Memory B cell (primary cell): ENCODE measurements at regions not wholly inside any gene's neighbourhood (a gene's known extent, or its start where the extent isn't known, plus 50 kb on each side); places are given as distances from the start of the nearest gene placed in this dataset.

ENCODE experiments used
- ATAC-seq: fragments of 150-1000 bp; cut with Tn5 transposase; 2 replicates; pipeline ENCODE4 v1.10.0; 2021; ENCODE audit warnings: low read depth, mild to moderate bottlenecking, moderate library complexity
- DNase-seq, 2 donors: peaks; one replicate each; pipeline ENCODE4 v3.0.0; 2022; ENCODE audit warnings: low spot score in 2 of 2
- H3K27ac Mint-ChIP-seq: one replicate; pipeline ENCODE4 v1.8.0; 2022; ENCODE audit warnings: mild to moderate bottlenecking, moderate library complexity, mixed read lengths
- H3K27me3 Mint-ChIP-seq: one replicate; pipeline ENCODE4 v1.8.0; 2022; ENCODE audit warnings: mixed read lengths
- H3K36me3 Mint-ChIP-seq: one replicate; pipeline ENCODE4 v1.8.0; 2022; ENCODE audit warnings: mild to moderate bottlenecking, mixed read lengths
- H3K4me1 Mint-ChIP-seq: one replicate; pipeline ENCODE4 v1.8.0; 2022; ENCODE audit warnings: mixed read lengths
- H3K4me3 Mint-ChIP-seq: one replicate; pipeline ENCODE4 v1.8.0; 2022; ENCODE audit warnings: mild to moderate bottlenecking, moderate library complexity, mixed read lengths
- H3K9me3 Mint-ChIP-seq: one replicate; pipeline ENCODE4 v1.8.0; 2022; ENCODE audit warnings: mixed read lengths

DNA sequence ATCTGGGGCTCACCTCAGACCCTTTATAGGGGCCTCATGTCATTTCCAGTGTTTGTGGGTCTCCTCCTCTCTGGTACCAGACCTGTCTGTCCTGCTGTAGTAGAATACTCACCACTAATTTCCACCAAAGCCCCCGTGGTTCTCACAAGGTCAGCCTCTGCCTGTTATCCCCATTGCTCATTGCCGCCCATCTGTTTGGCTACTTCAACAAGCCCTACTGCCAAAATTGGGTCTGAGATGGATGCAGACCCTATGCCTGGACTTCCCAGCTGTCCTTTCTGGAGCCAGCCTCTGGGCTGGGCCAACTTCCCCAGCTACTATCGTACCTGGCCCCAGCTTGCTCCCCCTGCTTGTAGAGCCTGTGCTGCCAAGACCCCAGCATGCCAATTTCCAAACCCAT, 152.1 kb upstream of the ISX start:
- peaks cover 2% of the 10 kb centered on the region for H3K9me3 Mint-ChIP-seq
- no peak for DNase-seq
- H3K4me1 Mint-ChIP-seq: no peaks in the 10 kb centered on the region
- no peak for ATAC-seq
- H3K27ac Mint-ChIP-seq: no peak overlapping the region
- H3K27me3 Mint-ChIP-seq: peaks cover 10% of the 10 kb centered on the region
- H3K4me3 Mint-ChIP-seq: no peak overlapping the region
- H3K36me3 Mint-ChIP-seq: no peaks in the 10 kb centered on the region

DNA sequence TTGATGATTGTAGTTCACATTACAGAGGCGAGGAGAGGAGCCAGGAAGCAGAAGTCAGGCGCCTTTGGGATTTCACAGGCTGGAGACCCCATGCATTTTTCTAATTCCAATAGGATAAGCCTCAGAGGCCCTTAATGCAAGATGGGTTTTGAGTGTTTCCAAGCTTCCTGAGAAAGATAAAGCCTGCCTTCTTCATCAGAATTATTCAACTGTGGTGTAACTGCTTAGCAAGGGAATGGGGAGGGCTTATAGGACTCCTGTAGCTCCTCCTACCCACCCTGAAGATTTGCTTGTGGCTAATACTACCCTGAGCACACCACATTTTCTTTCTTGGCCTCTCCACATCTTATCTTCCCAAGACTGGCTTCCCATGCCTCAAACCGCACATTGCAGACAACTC, 151.1 kb upstream of the ISX start:
- Mint-ChIP-seq H3K27ac (no peak overlapping the region), H3K4me1 (no peaks in the 10 kb centered on the region), H3K27me3 (peaks cover 8% of the 10 kb centered on the region), H3K36me3 (no peaks in the 10 kb centered on the region), H3K9me3 (peaks cover 2% of the 10 kb centered on the region), H3K4me3 (no peak overlapping the region)
- DNase-seq (no peak), ATAC-seq (no peak)

DNA sequence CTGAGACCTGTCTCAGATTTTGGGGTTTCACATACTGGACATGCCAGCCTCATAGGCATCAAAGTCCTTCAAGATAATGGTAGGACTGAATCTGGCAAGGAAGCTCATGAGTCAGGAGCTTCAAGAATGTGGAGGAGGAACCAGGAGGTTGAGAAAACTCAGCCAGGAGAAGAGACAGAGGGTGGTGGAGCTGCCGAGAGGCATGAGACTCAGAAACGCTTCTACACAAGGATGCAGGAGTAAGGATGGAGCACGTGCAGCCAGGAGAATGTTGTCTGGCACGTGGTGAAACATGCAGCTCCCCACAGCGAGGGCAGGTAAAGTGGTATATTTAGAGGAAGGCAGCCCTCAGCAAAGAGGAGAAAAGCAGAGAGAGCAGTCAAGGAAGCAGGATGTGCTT, 148.7 kb upstream of the ISX start:
- ATAC-seq (no peak), DNase-seq (no peak)
- Mint-ChIP-seq H3K27me3 (peaks cover 8% of the 10 kb centered on the region), H3K4me3 (no peak overlapping the region), H3K4me1 (no peaks in the 10 kb centered on the region), H3K27ac (no peak overlapping the region), H3K9me3 (peaks cover 4% of the 10 kb centered on the region), H3K36me3 (no peaks in the 10 kb centered on the region)

GRCh38 chr22:34931026-34931425, 134.9 kb upstream of the ISX start:
- Mint-ChIP-seq H3K9me3 (peaks cover 4% of the 10 kb centered on the region), H3K27me3 (peaks cover 1% of the 10 kb centered on the region), H3K27ac (no peak overlapping the region), H3K36me3 (no peaks in the 10 kb centered on the region), H3K4me1 (no peaks in the 10 kb centered on the region), H3K4me3 (no peak overlapping the region)
- DNase-seq (no peak), ATAC-seq (no peak)

GRCh38 chr22:34934261-34934660, 131.7 kb upstream of the ISX start:
- DNase-seq (no peak), ATAC-seq (no peak)
- peaks cover 3% of the 10 kb centered on the region for H3K27me3 Mint-ChIP-seq
- H3K36me3 Mint-ChIP-seq: no peaks in the 10 kb centered on the region
- H3K4me1 Mint-ChIP-seq: no peaks in the 10 kb centered on the region
- H3K27ac Mint-ChIP-seq: no peak overlapping the region
- no peak overlapping the region for H3K4me3 Mint-ChIP-seq
- peaks cover 4% of the 10 kb centered on the region for H3K9me3 Mint-ChIP-seq

DNA sequence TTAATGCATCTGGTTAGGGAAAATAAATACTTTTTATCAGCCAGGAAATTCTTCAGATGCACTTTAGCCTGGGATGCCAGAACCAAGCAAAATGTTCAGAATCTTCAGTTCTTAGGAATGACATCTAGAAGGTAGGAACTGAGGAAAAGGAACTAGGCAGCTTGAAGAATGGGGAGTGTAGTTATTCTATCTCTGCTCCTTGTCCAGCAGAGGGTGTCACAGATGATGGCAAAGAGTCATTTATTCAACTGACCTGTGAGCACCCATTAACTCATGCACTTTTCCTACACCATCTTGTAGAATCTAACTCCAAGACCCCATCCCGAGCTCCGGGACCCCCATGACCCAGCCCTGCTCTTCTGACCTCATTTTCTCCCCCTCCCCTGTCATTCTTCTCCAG, 122.1 kb upstream of the ISX start:
- H3K4me3 Mint-ChIP-seq: no peak overlapping the region
- no peaks in the 10 kb centered on the region for H3K4me1 Mint-ChIP-seq
- H3K9me3 Mint-ChIP-seq: no peaks in the 10 kb centered on the region
- DNase-seq: no peak
- ATAC-seq: no peak
- peaks cover 7% of the 10 kb centered on the region for H3K27me3 Mint-ChIP-seq
- H3K36me3 Mint-ChIP-seq: no peaks in the 10 kb centered on the region
- no peak overlapping the region for H3K27ac Mint-ChIP-seq

DNA sequence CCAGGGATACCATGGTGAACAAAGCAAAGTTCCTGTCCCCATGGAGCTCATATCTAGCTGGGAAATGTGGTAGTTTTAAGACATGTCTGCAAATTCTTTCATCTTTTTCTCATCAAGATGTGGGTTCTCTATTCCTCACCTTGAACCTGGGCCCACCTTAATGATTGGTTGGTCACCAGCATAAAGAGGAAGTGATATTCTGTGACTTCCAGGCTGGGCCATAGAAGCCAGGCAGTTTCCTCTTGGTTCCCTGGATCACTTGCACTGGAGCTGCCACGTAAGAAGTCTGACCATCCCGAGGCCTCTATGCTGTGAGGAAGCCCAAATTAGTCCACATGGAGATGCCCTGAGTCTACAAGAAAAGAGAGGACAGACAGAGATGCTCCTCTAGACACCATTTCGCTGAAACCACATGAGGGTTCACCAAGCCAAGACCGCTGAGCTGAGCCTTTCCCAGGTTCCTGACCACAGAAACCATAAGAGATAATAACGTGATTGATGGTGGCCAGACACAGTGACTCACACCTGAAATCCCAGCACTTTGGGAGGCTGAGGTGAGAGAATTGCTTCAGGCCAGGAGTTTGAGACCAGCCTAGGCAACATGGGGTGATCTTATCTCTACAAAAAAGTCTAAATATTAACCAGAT, 119.5 kb upstream of the ISX start:
- H3K9me3 Mint-ChIP-seq: no peaks in the 10 kb centered on the region
- H3K36me3 Mint-ChIP-seq: no peaks in the 10 kb centered on the region
- no peak overlapping the region for H3K4me3 Mint-ChIP-seq
- H3K4me1 Mint-ChIP-seq: no peaks in the 10 kb centered on the region
- H3K27ac Mint-ChIP-seq: no peak overlapping the region
- peaks cover 7% of the 10 kb centered on the region for H3K27me3 Mint-ChIP-seq
- ATAC-seq: no peak
- DNase-seq: no peak

DNA sequence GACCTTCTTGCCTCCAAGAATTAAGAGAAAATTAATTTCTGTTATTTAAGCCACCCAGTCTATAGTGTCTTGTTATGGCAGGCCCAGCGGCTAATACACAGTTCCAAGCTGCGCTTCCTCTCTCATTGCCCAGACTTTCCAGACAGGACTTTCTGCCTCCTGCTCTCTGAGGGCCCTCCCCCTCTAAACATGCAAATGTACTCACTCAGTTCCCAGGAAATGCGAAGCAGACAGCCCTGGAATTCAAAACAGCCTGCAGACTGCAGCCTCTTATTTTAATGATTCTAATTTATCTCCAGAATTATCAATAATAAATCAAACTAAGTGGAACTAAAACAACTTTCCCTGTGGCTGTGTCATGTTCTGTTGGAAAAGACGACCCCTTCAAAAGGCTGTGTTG, 115.5 kb upstream of the ISX start:
- H3K4me3 Mint-ChIP-seq: no peak overlapping the region
- H3K9me3 Mint-ChIP-seq: no peaks in the 10 kb centered on the region
- no peaks in the 10 kb centered on the region for H3K4me1 Mint-ChIP-seq
- peaks cover 8% of the 10 kb centered on the region for H3K27me3 Mint-ChIP-seq
- no peaks in the 10 kb centered on the region for H3K36me3 Mint-ChIP-seq
- no peak overlapping the region for H3K27ac Mint-ChIP-seq
- DNase-seq (no peak), ATAC-seq (no peak)

DNA sequence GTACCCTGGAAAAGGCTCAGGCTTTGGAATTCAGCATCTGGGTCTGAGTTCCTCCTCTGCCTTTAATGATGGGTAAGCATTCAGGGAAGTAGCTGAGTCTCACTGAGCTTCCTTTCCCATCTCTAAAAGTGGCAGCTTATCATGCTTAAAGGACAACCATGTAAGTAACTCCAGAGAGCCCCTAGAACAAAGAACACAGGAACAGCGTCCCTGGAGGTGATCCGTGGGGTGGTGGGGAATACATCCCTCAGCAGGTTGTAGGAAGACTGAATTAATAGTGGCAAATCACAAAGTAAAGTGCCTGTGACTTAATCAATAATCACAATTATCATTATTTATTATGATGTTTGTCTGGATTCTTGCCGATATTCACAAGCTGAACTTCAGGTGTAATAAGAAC, 114.7 kb upstream of the ISX start:
- Mint-ChIP-seq H3K4me3 (no peak overlapping the region), H3K36me3 (no peaks in the 10 kb centered on the region), H3K27ac (no peak overlapping the region), H3K27me3 (peaks cover 8% of the 10 kb centered on the region), H3K4me1 (no peaks in the 10 kb centered on the region), H3K9me3 (no peaks in the 10 kb centered on the region)
- DNase-seq: no peak
- no peak for ATAC-seq

DNA sequence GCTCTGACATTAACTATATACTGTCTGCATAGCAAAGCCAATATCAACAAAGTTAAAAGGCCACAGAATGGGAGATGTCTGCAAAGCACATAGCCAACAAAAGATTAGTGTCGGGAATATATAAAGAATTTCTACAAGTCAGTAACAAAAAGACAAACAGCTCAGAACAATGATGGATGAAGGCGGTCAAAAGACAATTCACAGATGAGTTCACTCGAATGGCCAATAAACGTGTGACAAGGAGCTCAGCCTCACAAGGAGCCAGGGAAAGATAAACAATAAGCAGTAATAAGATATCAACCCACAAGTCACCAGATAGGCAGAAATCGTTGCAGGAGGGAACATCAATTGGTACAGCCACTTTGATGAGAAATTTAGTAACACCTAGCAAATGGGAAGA, 106.0 kb upstream of the ISX start:
- Mint-ChIP-seq H3K27ac (no peak overlapping the region), H3K4me1 (no peaks in the 10 kb centered on the region), H3K27me3 (peaks cover 6% of the 10 kb centered on the region), H3K4me3 (no peak overlapping the region), H3K9me3 (no peaks in the 10 kb centered on the region), H3K36me3 (no peaks in the 10 kb centered on the region)
- no peak for ATAC-seq
- no peak for DNase-seq

GRCh38 chr22:34966980-34967565, 98.9 kb upstream of the ISX start:
- Mint-ChIP-seq H3K4me1 (no peaks in the 10 kb centered on the region), H3K9me3 (no peaks in the 10 kb centered on the region), H3K36me3 (no peaks in the 10 kb centered on the region), H3K27me3 (peaks cover 4% of the 10 kb centered on the region), H3K27ac (no peak overlapping the region), H3K4me3 (no peak overlapping the region)
- DNase-seq (no peak), ATAC-seq (no peak)

DNA sequence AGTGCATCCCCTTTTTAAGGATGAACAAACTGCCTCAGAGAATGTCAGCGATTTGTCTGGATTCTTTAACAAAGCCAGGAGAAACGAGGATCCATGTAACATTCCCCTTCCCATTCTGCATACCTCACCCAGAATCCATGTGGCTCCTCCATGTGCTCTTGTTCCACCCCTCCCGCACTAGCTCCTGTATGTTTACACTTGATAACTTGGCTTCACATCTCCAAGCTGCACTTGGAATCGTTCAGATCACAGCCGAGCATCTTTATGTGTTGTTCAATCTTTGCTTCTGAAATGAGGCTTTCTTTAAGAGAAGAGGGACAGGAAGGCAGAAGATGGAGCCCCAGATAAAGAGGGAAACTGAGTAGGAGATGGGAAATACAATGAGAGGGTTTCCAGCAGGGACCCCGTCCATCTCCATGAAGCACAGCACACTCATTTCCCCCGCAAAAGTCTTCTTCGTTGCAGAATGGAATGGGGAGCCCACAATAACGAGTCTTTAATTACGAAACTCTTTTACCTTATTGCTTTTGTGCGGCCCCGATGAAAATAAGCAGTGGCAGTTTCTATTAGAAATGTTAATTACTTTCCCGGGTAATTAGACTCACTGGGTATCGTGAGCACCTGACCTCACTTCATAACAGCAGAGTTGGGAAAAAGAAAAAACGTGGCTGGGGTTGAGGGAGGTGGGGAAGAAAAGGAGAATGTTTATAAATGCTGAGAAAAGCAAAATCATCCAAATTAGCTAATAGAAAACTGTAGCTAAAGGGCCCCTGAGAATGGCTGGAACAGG, 96.8 kb upstream of the ISX start:
- Mint-ChIP-seq H3K27ac (no peak overlapping the region), H3K4me3 (no peak overlapping the region), H3K36me3 (no peaks in the 10 kb centered on the region), H3K4me1 (no peaks in the 10 kb centered on the region), H3K27me3 (peaks cover 4% of the 10 kb centered on the region), H3K9me3 (no peaks in the 10 kb centered on the region)
- ATAC-seq: no peak
- no peak for DNase-seq

- ATAC-seq: no peak
- no peaks in the 10 kb centered on the region for H3K4me1 Mint-ChIP-seq
- no peaks in the 10 kb centered on the region for H3K36me3 Mint-ChIP-seq
- no peak overlapping the region for H3K27ac Mint-ChIP-seq
- H3K27me3 Mint-ChIP-seq: peaks cover 4% of the 10 kb centered on the region
- no peak overlapping the region for H3K4me3 Mint-ChIP-seq
- H3K9me3 Mint-ChIP-seq: peaks cover 3% of the 10 kb centered on the region
- no peak for DNase-seq
These were observed 94.5 kb upstream of the ISX start for GRCh38 chr22:34971456-34971855.

GRCh38 chr22:34972191-34972897, 93.6 kb upstream of the ISX start:
- H3K36me3 Mint-ChIP-seq: no peaks in the 10 kb centered on the region
- no peak overlapping the region for H3K4me3 Mint-ChIP-seq
- H3K27me3 Mint-ChIP-seq: peaks cover 4% of the 10 kb centered on the region
- peaks cover 3% of the 10 kb centered on the region for H3K9me3 Mint-ChIP-seq
- H3K27ac Mint-ChIP-seq: no peak overlapping the region
- H3K4me1 Mint-ChIP-seq: no peaks in the 10 kb centered on the region
- DNase-seq (no peak), ATAC-seq (no peak)
